MM.1S (cell line): ENCODE measurements at regions not wholly inside any gene's neighbourhood (a gene's known extent, or its start where the extent isn't known, plus 50 kb on each side); places are given as distances from the start of the nearest gene placed in this dataset.

Source experiments
- DNase-seq: peaks from one replicate; pipeline ENCODE4 v3.0.0-alpha.2; 2015
- H2AFZ ChIP-seq: fragments of 300-600 bp; sonication (generic); 2 replicates; pipeline ENCODE4 v1.6.0; 2016; ENCODE audit warnings: antibody characterized with exemption, low read length
- H3F3A ChIP-seq: fragments of 300-600 bp; sonication (generic); 2 replicates; pipeline ENCODE4 v1.6.1; 2016; ENCODE audit warnings: mild to moderate bottlenecking, antibody characterized with exemption, low read length, moderate library complexity, mixed read lengths; ENCODE audit not compliant: insufficient read depth
- H3K27ac ChIP-seq: fragments of 300-600 bp; sonication (generic); 2 replicates; pipeline ENCODE4 v1.5.1; 2016; ENCODE audit warnings: mild to moderate bottlenecking, low read length
- H3K27me3 ChIP-seq: fragments of 300-600 bp; sonication (generic); replicated peaks from 2 replicates; pipeline ENCODE4 v1.6.0; 2016; ENCODE audit warnings: low read length; ENCODE audit not compliant: insufficient read depth
- H3K36me3 ChIP-seq: fragments of 300-600 bp; sonication (generic); replicated peaks from 2 replicates; pipeline ENCODE4 v1.6.1; 2016; ENCODE audit warnings: mild to moderate bottlenecking, low read length, mixed read lengths; ENCODE audit not compliant: insufficient read depth
- H3K4me1 ChIP-seq: fragments of 300-600 bp; sonication (generic); 2 replicates; pipeline ENCODE4 v1.6.1; 2016; ENCODE audit warnings: low read length, mixed read lengths
- H3K4me2 ChIP-seq: fragments of 300-600 bp; sonication (generic); 2 replicates; pipeline ENCODE4 v1.6.0; 2016; ENCODE audit warnings: low read depth, low read length
- H3K4me3 ChIP-seq: fragments of 300-600 bp; sonication (generic); 2 replicates; pipeline ENCODE4 v1.5.1; 2016; ENCODE audit warnings: low read length, mixed read lengths
- H3K79me2 ChIP-seq: fragments of 300-600 bp; sonication (generic); 2 replicates; pipeline ENCODE4 v1.6.1; 2016; ENCODE audit warnings: mixed run types, low read length, mixed read lengths
- H3K9ac ChIP-seq: fragments of 300-600 bp; sonication (generic); 2 replicates; pipeline ENCODE4 v1.6.1; 2016; ENCODE audit warnings: low read length, mixed read lengths
- H3K9me2 ChIP-seq: fragments of 300-600 bp; sonication (generic); replicated peaks from 2 replicates; pipeline ENCODE4 v1.6.1; 2016; ENCODE audit warnings: mild to moderate bottlenecking, low read length, mixed read lengths; ENCODE audit not compliant: insufficient read depth
- H3K9me3 ChIP-seq: fragments of 300-600 bp; sonication (generic); replicated peaks from 2 replicates; pipeline ENCODE4 v1.6.1; 2016; ENCODE audit warnings: mild to moderate bottlenecking, low read length, mixed read lengths; ENCODE audit not compliant: insufficient read depth
- H4K20me1 ChIP-seq: fragments of 300-600 bp; sonication (generic); 2 replicates; pipeline ENCODE4 v1.6.1; 2016; ENCODE audit warnings: mild to moderate bottlenecking, low read length, moderate library complexity, mixed read lengths; ENCODE audit not compliant: insufficient read depth
- EZH2 ChIP-seq: fragments of 300-600 bp; sonication (generic); optimal IDR thresholded peaks from 2 replicates; pipeline ENCODE3; 2017; ENCODE audit warnings: low read depth, mild to moderate bottlenecking, antibody characterized with exemption, low read length, mixed read lengths
- EZH2phosphoT487 ChIP-seq: fragments of 300-600 bp; sonication (generic); IDR thresholded peaks from 2 replicates; pipeline ENCODE4 v1.6.1; 2018; ENCODE audit warnings: antibody characterized with exemption, low read length
- TF ChIP-seq, protein P1 (sequence below): fragments of 300-600 bp; sonication (generic); IDR thresholded peaks from 2 replicates; pipeline ENCODE4 v1.5.1; 2016; ENCODE audit warnings: antibody characterized with exemption, low read length, mixed read lengths

DNA sequence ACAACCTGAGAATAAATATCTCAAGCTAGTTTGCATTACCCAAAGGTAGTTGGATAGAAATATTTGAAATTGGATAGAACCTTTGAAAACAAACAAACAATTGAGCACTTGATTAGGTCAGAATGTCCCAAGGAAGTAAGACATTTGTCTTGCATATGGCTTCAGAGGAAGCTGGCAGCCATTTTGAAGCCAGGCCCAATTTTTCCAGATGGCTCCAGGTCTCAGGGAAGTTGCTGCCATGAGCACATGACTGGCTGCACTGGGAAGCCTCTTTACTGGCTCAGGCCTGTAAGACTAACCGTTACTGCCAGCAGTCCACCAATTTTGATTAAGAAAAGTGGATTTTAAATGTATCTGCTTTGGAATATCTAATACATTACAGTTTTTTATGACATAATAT, 448.9 kb upstream of the DPH6 start:
- Histone ChIP-seq H3K9ac (no peak overlapping the region), H3F3A (no peaks in the 10 kb centered on the region), H3K4me3 (no peak overlapping the region), H3K36me3 (no peaks in the 10 kb centered on the region), H3K4me1 (no peaks in the 10 kb centered on the region), H3K27me3 (no peaks in the 10 kb centered on the region), H3K9me2 (no peaks in the 10 kb centered on the region), H2AFZ (no peak overlapping the region), H4K20me1 (no peaks in the 10 kb centered on the region), H3K4me2 (no peak overlapping the region), H3K9me3 (no peaks in the 10 kb centered on the region), H3K27ac (no peak overlapping the region), H3K79me2 (no peaks in the 10 kb centered on the region)
- no peak for DNase-seq
- TF ChIP-seq EZH2phosphoT487, result no peak
- no peak for TF ChIP-seq EZH2

GRCh38 chr15:35998663-35999602, 453.0 kb upstream of the DPH6 start:
- H3K4me3 ChIP-seq, result no peak overlapping the region
- no peaks in the 10 kb centered on the region for H3K79me2 ChIP-seq
- TF ChIP-seq EZH2phosphoT487, result no peak
- no peak for TF ChIP-seq EZH2
- TF ChIP-seq, protein P1, sequence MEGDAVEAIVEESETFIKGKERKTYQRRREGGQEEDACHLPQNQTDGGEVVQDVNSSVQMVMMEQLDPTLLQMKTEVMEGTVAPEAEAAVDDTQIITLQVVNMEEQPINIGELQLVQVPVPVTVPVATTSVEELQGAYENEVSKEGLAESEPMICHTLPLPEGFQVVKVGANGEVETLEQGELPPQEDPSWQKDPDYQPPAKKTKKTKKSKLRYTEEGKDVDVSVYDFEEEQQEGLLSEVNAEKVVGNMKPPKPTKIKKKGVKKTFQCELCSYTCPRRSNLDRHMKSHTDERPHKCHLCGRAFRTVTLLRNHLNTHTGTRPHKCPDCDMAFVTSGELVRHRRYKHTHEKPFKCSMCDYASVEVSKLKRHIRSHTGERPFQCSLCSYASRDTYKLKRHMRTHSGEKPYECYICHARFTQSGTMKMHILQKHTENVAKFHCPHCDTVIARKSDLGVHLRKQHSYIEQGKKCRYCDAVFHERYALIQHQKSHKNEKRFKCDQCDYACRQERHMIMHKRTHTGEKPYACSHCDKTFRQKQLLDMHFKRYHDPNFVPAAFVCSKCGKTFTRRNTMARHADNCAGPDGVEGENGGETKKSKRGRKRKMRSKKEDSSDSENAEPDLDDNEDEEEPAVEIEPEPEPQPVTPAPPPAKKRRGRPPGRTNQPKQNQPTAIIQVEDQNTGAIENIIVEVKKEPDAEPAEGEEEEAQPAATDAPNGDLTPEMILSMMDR, result no peak
- H3K9ac ChIP-seq, result no peak overlapping the region
- no peak for DNase-seq
- H3K4me1 ChIP-seq, result no peaks in the 10 kb centered on the region
- H3K9me2 ChIP-seq, result no peaks in the 10 kb centered on the region
- H3K9me3 ChIP-seq, result no peaks in the 10 kb centered on the region
- H4K20me1 ChIP-seq, result no peaks in the 10 kb centered on the region
- no peak overlapping the region for H3K4me2 ChIP-seq
- H3K27ac ChIP-seq, result no peak overlapping the region
- no peaks in the 10 kb centered on the region for H3K27me3 ChIP-seq
- H2AFZ ChIP-seq, result no peak overlapping the region
- no peaks in the 10 kb centered on the region for H3K36me3 ChIP-seq
- H3F3A ChIP-seq, result no peaks in the 10 kb centered on the region

DNA sequence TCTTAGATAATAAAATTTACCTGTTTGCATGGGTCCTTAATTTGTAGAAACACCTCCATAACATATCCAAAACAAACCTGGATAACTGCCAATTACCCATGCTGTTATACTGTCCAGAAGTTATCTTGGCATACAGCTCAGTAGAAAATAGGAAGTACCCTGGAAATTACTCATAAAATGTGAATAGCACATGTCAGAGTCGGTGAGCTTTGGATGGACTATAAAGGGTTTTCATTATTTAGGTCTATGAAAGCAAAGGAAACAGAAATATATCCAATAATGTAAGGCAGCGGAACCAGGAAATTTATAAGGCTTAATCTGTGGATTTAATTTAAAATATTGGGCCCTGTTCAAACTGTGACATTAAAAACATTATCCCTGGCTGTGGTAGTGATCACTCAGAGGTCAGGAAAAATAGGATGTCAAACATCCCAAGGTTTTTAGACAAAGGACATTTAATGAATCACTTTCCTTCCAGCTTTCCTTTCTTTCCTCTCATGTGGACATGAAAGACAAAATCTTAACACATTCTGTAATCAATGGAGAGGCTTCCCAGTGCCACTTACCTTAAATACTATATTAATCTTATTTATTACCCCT, 459.0 kb upstream of the DPH6 start:
- TF ChIP-seq EZH2phosphoT487, result no peak
- TF ChIP-seq, protein P1, result no peak
- TF ChIP-seq EZH2, result no peak
- Histone ChIP-seq H3K9me2 (no peaks in the 10 kb centered on the region), H3K4me3 (no peak overlapping the region), H3K4me2 (no peak overlapping the region), H3K9me3 (no peaks in the 10 kb centered on the region), H3K4me1 (no peaks in the 10 kb centered on the region), H3K79me2 (no peaks in the 10 kb centered on the region), H3K9ac (no peak overlapping the region), H2AFZ (no peak overlapping the region), H4K20me1 (no peaks in the 10 kb centered on the region), H3K36me3 (no peaks in the 10 kb centered on the region), H3K27me3 (no peaks in the 10 kb centered on the region), H3K27ac (no peak overlapping the region), H3F3A (no peaks in the 10 kb centered on the region)
- DNase-seq, result no peak
